K562 (cell line): ENCODE measurements at regions not wholly inside any gene's neighbourhood (a gene's known extent, or its start where the extent isn't known, plus 50 kb on each side); places are given as distances from the start of the nearest gene placed in this dataset.

Source experiments
- CLOCK ChIP-seq: fragments of 250-450 bp; sonication (Bioruptor Pico); IDR thresholded peaks from 2 replicates; pipeline ENCODE4 v1.4.0; 2020; ENCODE audit warnings: mild to moderate bottlenecking, moderate library complexity, borderline replicate concordance
- CREB1 ChIP-seq, 2 experiments: sonication (generic) in 1 of 2; formaldehyde crosslinking in 1 of 2; IDR thresholded peaks; 2 replicates each; pipeline versions ENCODE4 v1.6.1 to v1.8.0; 2012 to 2022; ENCODE audit warnings: inconsistent platforms in 1 of 2, mild to moderate bottlenecking in 1 of 2, missing genetic modification reagents in 1 of 2, moderate library complexity in 1 of 2
- HMGN3 ChIP-seq: IDR thresholded peaks from 2 replicates; pipeline ENCODE4 v1.6.1; 2011; ENCODE audit warnings: borderline replicate concordance, low read depth, mild to moderate bottlenecking, mixed read lengths, low read length; ENCODE audit not compliant: insufficient read length; ENCODE audit errors: extremely low read depth
- ZNF512 ChIP-seq: IDR thresholded peaks from 2 replicates; pipeline ENCODE4 v1.6.1; 2016; ENCODE audit warnings: missing genetic modification characterization, missing compliant biosample characterization
- ZSCAN29 ChIP-seq: fragments of 450-650 bp; IDR thresholded peaks from 2 replicates; pipeline ENCODE4 v1.6.1; 2017
- TF ChIP-seq, protein P1 (sequence below): fragments of 450-650 bp; IDR thresholded peaks from 2 replicates; pipeline ENCODE4 v1.6.1; 2017; ENCODE audit warnings: antibody characterized with exemption, mild to moderate bottlenecking
- TF ChIP-seq, protein P2 (sequence below): fragments of 450-650 bp; IDR thresholded peaks from 2 replicates; pipeline ENCODE4 v1.6.1; 2018; ENCODE audit warnings: mild to moderate bottlenecking, low read depth; ENCODE audit not compliant: partially characterized antibody
- TF ChIP-seq, protein P3 (sequence below): fragments of 450-650 bp; IDR thresholded peaks from 2 replicates; pipeline ENCODE4 v1.6.1; 2016; ENCODE audit warnings: missing biosample characterization, missing genetic modification characterization
- TF ChIP-seq, protein P4 (sequence below), 2 experiments: fragments of 450-650 bp in 1 of 2; IDR thresholded peaks; 2 replicates each; pipeline ENCODE4 v1.6.1; 2011 to 2017; ENCODE audit warnings: low read depth in 2 of 2, antibody characterized with exemption in 1 of 2, borderline replicate concordance in 1 of 2, low read length in 1 of 2, mild to moderate bottlenecking in 1 of 2, mixed read lengths in 1 of 2; ENCODE audit not compliant: control insufficient read depth in 1 of 2
- TF ChIP-seq, protein P5 (sequence below): fragments of 250-450 bp; sonication (Bioruptor Pico); IDR thresholded peaks from 2 replicates; pipeline ENCODE4 v1.8.0; 2021; ENCODE audit warnings: moderate library complexity, mild to moderate bottlenecking, inconsistent platforms

DNA sequence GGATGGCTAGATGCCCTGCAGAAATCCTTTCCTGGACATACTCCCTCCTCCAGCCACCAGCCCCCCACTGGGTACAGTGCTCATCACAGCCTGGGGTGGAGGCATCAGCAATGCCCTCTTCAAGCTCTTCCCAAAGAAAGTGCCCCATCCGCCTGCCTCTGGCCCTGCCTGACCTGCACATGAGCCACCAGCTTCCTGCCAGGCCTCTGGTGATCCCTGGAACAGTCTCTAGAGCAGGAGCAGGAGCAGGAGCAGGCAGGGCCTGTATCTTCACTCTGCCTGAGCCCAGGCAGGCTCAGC is 54.1 kb upstream of the CAB39 start (continued):
- TF ChIP-seq, protein P1, sequence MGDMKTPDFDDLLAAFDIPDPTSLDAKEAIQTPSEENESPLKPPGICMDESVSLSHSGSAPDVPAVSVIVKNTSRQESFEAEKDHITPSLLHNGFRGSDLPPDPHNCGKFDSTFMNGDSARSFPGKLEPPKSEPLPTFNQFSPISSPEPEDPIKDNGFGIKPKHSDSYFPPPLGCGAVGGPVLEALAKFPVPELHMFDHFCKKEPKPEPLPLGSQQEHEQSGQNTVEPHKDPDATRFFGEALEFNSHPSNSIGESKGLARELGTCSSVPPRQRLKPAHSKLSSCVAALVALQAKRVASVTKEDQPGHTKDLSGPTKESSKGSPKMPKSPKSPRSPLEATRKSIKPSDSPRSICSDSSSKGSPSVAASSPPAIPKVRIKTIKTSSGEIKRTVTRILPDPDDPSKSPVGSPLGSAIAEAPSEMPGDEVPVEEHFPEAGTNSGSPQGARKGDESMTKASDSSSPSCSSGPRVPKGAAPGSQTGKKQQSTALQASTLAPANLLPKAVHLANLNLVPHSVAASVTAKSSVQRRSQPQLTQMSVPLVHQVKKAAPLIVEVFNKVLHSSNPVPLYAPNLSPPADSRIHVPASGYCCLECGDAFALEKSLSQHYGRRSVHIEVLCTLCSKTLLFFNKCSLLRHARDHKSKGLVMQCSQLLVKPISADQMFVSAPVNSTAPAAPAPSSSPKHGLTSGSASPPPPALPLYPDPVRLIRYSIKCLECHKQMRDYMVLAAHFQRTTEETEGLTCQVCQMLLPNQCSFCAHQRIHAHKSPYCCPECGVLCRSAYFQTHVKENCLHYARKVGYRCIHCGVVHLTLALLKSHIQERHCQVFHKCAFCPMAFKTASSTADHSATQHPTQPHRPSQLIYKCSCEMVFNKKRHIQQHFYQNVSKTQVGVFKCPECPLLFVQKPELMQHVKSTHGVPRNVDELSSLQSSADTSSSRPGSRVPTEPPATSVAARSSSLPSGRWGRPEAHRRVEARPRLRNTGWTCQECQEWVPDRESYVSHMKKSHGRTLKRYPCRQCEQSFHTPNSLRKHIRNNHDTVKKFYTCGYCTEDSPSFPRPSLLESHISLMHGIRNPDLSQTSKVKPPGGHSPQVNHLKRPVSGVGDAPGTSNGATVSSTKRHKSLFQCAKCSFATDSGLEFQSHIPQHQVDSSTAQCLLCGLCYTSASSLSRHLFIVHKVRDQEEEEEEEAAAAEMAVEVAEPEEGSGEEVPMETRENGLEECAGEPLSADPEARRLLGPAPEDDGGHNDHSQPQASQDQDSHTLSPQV, result peak; percentile 42; the same call in 1 of the 2 replicates
- no peak for TF ChIP-seq CLOCK (CRISPR knock-in tag)
- TF ChIP-seq, protein P2, sequence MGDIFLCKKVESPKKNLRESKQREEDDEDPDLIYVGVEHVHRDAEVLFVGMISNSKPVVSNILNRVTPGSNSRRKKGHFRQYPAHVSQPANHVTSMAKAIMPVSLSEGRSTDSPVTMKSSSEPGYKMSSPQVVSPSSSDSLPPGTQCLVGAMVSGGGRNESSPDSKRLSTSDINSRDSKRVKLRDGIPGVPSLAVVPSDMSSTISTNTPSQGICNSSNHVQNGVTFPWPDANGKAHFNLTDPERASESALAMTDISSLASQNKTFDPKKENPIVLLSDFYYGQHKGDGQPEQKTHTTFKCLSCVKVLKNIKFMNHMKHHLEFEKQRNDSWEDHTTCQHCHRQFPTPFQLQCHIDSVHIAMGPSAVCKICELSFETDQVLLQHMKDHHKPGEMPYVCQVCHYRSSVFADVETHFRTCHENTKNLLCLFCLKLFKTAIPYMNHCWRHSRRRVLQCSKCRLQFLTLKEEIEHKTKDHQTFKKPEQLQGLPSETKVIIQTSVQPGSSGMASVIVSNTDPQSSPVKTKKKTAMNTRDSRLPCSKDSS, result no peak
- TF ChIP-seq, protein P3, sequence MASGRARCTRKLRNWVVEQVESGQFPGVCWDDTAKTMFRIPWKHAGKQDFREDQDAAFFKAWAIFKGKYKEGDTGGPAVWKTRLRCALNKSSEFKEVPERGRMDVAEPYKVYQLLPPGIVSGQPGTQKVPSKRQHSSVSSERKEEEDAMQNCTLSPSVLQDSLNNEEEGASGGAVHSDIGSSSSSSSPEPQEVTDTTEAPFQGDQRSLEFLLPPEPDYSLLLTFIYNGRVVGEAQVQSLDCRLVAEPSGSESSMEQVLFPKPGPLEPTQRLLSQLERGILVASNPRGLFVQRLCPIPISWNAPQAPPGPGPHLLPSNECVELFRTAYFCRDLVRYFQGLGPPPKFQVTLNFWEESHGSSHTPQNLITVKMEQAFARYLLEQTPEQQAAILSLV (tag), result no peak
- TF ChIP-seq HMGN3, result no peak
- TF ChIP-seq, protein P4, sequence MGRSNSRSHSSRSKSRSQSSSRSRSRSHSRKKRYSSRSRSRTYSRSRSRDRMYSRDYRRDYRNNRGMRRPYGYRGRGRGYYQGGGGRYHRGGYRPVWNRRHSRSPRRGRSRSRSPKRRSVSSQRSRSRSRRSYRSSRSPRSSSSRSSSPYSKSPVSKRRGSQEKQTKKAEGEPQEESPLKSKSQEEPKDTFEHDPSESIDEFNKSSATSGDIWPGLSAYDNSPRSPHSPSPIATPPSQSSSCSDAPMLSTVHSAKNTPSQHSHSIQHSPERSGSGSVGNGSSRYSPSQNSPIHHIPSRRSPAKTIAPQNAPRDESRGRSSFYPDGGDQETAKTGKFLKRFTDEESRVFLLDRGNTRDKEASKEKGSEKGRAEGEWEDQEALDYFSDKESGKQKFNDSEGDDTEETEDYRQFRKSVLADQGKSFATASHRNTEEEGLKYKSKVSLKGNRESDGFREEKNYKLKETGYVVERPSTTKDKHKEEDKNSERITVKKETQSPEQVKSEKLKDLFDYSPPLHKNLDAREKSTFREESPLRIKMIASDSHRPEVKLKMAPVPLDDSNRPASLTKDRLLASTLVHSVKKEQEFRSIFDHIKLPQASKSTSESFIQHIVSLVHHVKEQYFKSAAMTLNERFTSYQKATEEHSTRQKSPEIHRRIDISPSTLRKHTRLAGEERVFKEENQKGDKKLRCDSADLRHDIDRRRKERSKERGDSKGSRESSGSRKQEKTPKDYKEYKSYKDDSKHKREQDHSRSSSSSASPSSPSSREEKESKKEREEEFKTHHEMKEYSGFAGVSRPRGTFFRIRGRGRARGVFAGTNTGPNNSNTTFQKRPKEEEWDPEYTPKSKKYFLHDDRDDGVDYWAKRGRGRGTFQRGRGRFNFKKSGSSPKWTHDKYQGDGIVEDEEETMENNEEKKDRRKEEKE (IDR thresholded peaks at IDR 0.05; ENCODE audit: borderline replicate concordance in 1 of 2, control insufficient read depth in 1 of 2, low read depth in 2 of 2, low read length in 1 of 2), result no peak
- no peak for TF ChIP-seq CREB1 (IDR thresholded peaks at IDR 0.05)
- 0 out of 2 replicates have a peak, but pooled peaks have one; percentile 3 for TF ChIP-seq CREB1 (CRISPR knock-in tag; IDR thresholded peaks at IDR 0.05)
- TF ChIP-seq ZSCAN29, result no peak
- TF ChIP-seq ZNF512 (tag), result no peak
- TF ChIP-seq, protein P5, sequence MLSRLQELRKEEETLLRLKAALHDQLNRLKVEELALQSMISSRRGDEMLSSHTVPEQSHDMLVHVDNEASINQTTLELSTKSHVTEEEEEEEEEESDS (CRISPR knock-in tag), result no peak
